ENCODE measurements at regions not wholly inside any gene's neighbourhood (a gene's known extent, or its start where the extent isn't known, plus 50 kb on each side); places are given as distances from the start of the nearest gene placed in this dataset.
"Not testable (repeated sequence)": the region's sequence is repeated elsewhere in the genome, so short reads cannot be mapped to it uniquely, and the experiment has no call there.

- no peak for DNase-seq
- H3K27ac ChIP-seq = no peak overlapping the region
- intact Hi-C loops (cut with DNase I; ENCODE audit: low total_unique reads) = no loop called here
- no peaks in the 10 kb centered on the region for H3K36me3 ChIP-seq (ENCODE audit: low read depth, missing control alignments)
- TF ChIP-seq POLR2A (IDR thresholded peaks at IDR 0.05) = no peak
- TF ChIP-seq CTCF (IDR thresholded peaks at IDR 0.05) = no peak
- H3K4me1 ChIP-seq = no peaks in the 10 kb centered on the region
- no peaks in the 10 kb centered on the region for H3K9me3 ChIP-seq
- 95% methylated on average over 7 of the region's 7 CpGs for WGBS, 2 donors
- H3K27me3 ChIP-seq = no peaks in the 10 kb centered on the region
- no peak overlapping the region for H3K4me3 ChIP-seq
These were observed 220.5 kb downstream of the KLF6 start for GRCh38 chr10:3564346-3565002.

GRCh38 chr10:3563298-3563697 is 221.7 kb downstream of the KLF6 start:
- H3K4me1 ChIP-seq = no peaks in the 10 kb centered on the region
- intact Hi-C loops (cut with DNase I; ENCODE audit: low total_unique reads) = no loop called here
- DNase-seq = no peak
- no peaks in the 10 kb centered on the region for H3K27me3 ChIP-seq
- TF ChIP-seq POLR2A (IDR thresholded peaks at IDR 0.05) (no peak), CTCF (IDR thresholded peaks at IDR 0.05) (no peak)
- H3K27ac ChIP-seq = no peak overlapping the region
- H3K9me3 ChIP-seq = no peaks in the 10 kb centered on the region
- H3K36me3 ChIP-seq (ENCODE audit: low read depth, missing control alignments) = no peaks in the 10 kb centered on the region
- no peak overlapping the region for H3K4me3 ChIP-seq
- WGBS, 2 donors = 82 to 88% methylated on average over 3 of the region's 3 CpGs

- intact Hi-C loops (cut with DNase I; ENCODE audit: low total_unique reads); DNase-seq; H3K36me3 ChIP-seq (ENCODE audit: low read depth, missing control alignments); H3K27me3 ChIP-seq; H3K9me3 ChIP-seq; H3K27ac ChIP-seq; H3K4me3 ChIP-seq; H3K4me1 ChIP-seq: not testable (repeated sequence)
- WGBS, 2 donors = 86 to 91% methylated on average over 3 of the region's 3 CpGs
These were observed 224.4 kb downstream of the KLF6 start for GRCh38 chr10:3560628-3561027.

GRCh38 chr10:3559527-3559926 is 225.5 kb downstream of the KLF6 start:
- TF ChIP-seq POLR2A (IDR thresholded peaks at IDR 0.05) (no peak), CTCF (IDR thresholded peaks at IDR 0.05) (no peak)
- H3K4me3 ChIP-seq = no peak overlapping the region
- no peaks in the 10 kb centered on the region for H3K27me3 ChIP-seq
- 79 to 90% methylated on average over 3 of the region's 3 CpGs for WGBS, 2 donors
- DNase-seq = no peak
- H3K9me3 ChIP-seq = no peaks in the 10 kb centered on the region
- no peaks in the 10 kb centered on the region for H3K4me1 ChIP-seq
- no peak overlapping the region for H3K27ac ChIP-seq
- intact Hi-C loops (cut with DNase I; ENCODE audit: low total_unique reads) = no loop called here
- no peaks in the 10 kb centered on the region for H3K36me3 ChIP-seq (ENCODE audit: low read depth, missing control alignments)

GRCh38 chr10:3559011-3559410 is 226.0 kb downstream of the KLF6 start:
- H3K4me3 ChIP-seq = no peak overlapping the region
- intact Hi-C loops (cut with DNase I; ENCODE audit: low total_unique reads) = no loop called here
- TF ChIP-seq POLR2A (IDR thresholded peaks at IDR 0.05) (no peak), CTCF (IDR thresholded peaks at IDR 0.05) (no peak)
- H3K27me3 ChIP-seq = no peaks in the 10 kb centered on the region
- H3K36me3 ChIP-seq (ENCODE audit: low read depth, missing control alignments) = no peaks in the 10 kb centered on the region
- H3K4me1 ChIP-seq = no peaks in the 10 kb centered on the region
- 94 to 98% methylated on average over 2 of the region's 2 CpGs for WGBS, 2 donors
- H3K9me3 ChIP-seq = no peaks in the 10 kb centered on the region
- no peak overlapping the region for H3K27ac ChIP-seq
- DNase-seq = no peak

GRCh38 chr10:3556191-3557017 is 228.6 kb downstream of the KLF6 start:
- H3K9me3 ChIP-seq; H3K27me3 ChIP-seq; intact Hi-C loops (cut with DNase I; ENCODE audit: low total_unique reads); H3K27ac ChIP-seq; H3K4me1 ChIP-seq; H3K36me3 ChIP-seq (ENCODE audit: low read depth, missing control alignments): not testable (repeated sequence)
- WGBS, 2 donors = 55 to 72% methylated on average over 46 of the region's 46 CpGs
- H3K4me3 ChIP-seq = peak overlapping the region; percentile 34 to 43
- DNase-seq = peak; percentile 38
